PC-3 (cell line): ENCODE measurements at regions not wholly inside any gene's neighbourhood (a gene's known extent, or its start where the extent isn't known, plus 50 kb on each side); places are given as distances from the start of the nearest gene placed in this dataset.

Experiments used
- ATAC-seq: fragments of 200-7000 bp; cut with Tn5 transposase; 2 replicates; pipeline ENCODE4 v1.9.1; 2020; ENCODE audit warnings: mild to moderate bottlenecking, moderate library complexity
- BruUV-seq: library from RNA; stranded (reverse); fragments of 400-500 nt; replicated peaks from 2 replicates; lab custom pipeline; 2021; lab: Mats Ljungman, UMichigan
- CTCF ChIA-PET: fragments of 300-600 bp; sonication (Branson Sonifier 250); formaldehyde crosslinking; loops from one replicate; lab custom pipeline; 2022; ENCODE audit warnings: antibody characterized with exemption; lab: Charles Lee
- POLR2A ChIA-PET: fragments of 300-600 bp; sonication (Branson Sonifier 250); formaldehyde crosslinking; loops from one replicate; lab custom pipeline; 2022; ENCODE audit warnings: antibody characterized with exemption; ENCODE audit not compliant: unreplicated experiment; lab: Charles Lee
- DNase-seq: peaks from one replicate; pipeline ENCODE4 v3.0.0-alpha.2; 2015
- H2AFZ ChIP-seq: fragments of 300-600 bp; sonication (generic); 2 replicates; pipeline ENCODE4 v1.6.0; 2016; ENCODE audit warnings: antibody characterized with exemption, low read length
- H3F3A ChIP-seq: fragments of 300-600 bp; sonication (generic); one replicate; pipeline ENCODE4 v1.6.0; 2017; ENCODE audit warnings: antibody characterized with exemption, low read length, control low read depth, mild to moderate bottlenecking; ENCODE audit not compliant: unreplicated experiment
- H3K27ac ChIP-seq: fragments of 300-600 bp; sonication (generic); 2 replicates; pipeline ENCODE4 v1.5.1; 2016; ENCODE audit warnings: mild to moderate bottlenecking, low read length
- H3K27me3 ChIP-seq: fragments of 300-600 bp; sonication (generic); 2 replicates; pipeline ENCODE4 v1.6.1; 2016; ENCODE audit warnings: low read length, mixed read lengths
- H3K36me3 ChIP-seq: fragments of 300-600 bp; sonication (generic); 2 replicates; pipeline ENCODE4 v1.6.1; 2016; ENCODE audit warnings: low read depth, mixed run types, low read length, mixed read lengths
- H3K4me1 ChIP-seq: fragments of 300-600 bp; sonication (generic); 2 replicates; pipeline ENCODE4 v1.5.1; 2016; ENCODE audit warnings: low read length; ENCODE audit not compliant: insufficient read depth
- H3K4me2 ChIP-seq: fragments of 300-600 bp; sonication (generic); 2 replicates; pipeline ENCODE4 v1.6.0; 2016; ENCODE audit warnings: low read length
- H3K4me3 ChIP-seq: fragments of 300-600 bp; sonication (generic); 2 replicates; pipeline ENCODE4 v1.5.1; 2016; ENCODE audit warnings: mild to moderate bottlenecking, low read length, mixed read lengths
- H3K79me2 ChIP-seq: fragments of 300-600 bp; sonication (generic); 2 replicates; pipeline ENCODE4 v1.6.1; 2017; ENCODE audit warnings: low read length, mixed read lengths
- H3K9ac ChIP-seq: fragments of 300-600 bp; sonication (generic); 2 replicates; pipeline ENCODE4 v1.6.0; 2016; ENCODE audit warnings: mild to moderate bottlenecking, low read length
- H3K9me2 ChIP-seq: fragments of 300-600 bp; sonication (generic); replicated peaks from 2 replicates; pipeline ENCODE4 v1.6.1; 2016; ENCODE audit warnings: mixed run types, low read length, mixed read lengths
- H3K9me3 ChIP-seq: fragments of 300-600 bp; sonication (generic); 2 replicates; pipeline ENCODE4 v1.6.1; 2016; ENCODE audit warnings: low read length, mixed read lengths
- H4K20me1 ChIP-seq: fragments of 300-600 bp; sonication (generic); 2 replicates; pipeline ENCODE4 v1.6.1; 2016; ENCODE audit warnings: low read length, mixed read lengths
- EZH2 ChIP-seq: fragments of 300-600 bp; sonication (generic); IDR thresholded peaks from one replicate; pipeline ENCODE4 v1.6.1; 2017; ENCODE audit warnings: antibody characterized with exemption, mild to moderate bottlenecking, low read length; ENCODE audit not compliant: unreplicated experiment
- EZH2phosphoT487 ChIP-seq: fragments of 300-600 bp; sonication (generic); IDR thresholded peaks from 2 replicates; pipeline ENCODE4 v1.6.1; 2018; ENCODE audit warnings: mild to moderate bottlenecking, antibody characterized with exemption, low read length, borderline replicate concordance
- intact Hi-C: fragments of 100-400 bp; cut with micrococcal nuclease; formaldehyde crosslinking; loops from 2 replicates; pipeline ENCODE4 v1.9.0; 2023
- TF ChIP-seq, protein P1 (sequence below): fragments of 300-600 bp; sonication (generic); conservative IDR thresholded peaks from 2 replicates; pipeline ENCODE4 v1.5.1; 2017; ENCODE audit warnings: antibody characterized with exemption, low read depth, mild to moderate bottlenecking, low read length

DNA sequence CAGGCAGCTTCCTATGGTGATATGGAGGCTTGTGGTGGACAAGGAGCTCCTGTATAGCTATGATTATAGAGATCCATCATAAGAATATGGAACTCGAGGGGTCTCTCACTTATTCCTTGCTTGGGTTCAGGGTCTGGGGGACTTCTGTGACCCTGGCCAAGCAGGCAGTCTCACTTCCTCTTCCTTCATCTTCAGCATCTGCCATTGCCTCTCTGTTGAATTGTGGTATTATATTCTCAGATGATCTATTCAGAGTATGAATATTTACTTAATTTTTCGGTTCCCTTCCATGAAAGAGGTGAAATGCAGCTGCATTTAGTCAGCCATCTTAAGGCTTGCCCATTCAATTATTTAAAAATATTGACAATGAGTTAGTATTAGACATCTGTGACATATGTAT is 292.9 kb downstream of the SPIN4 start:
- Histone ChIP-seq H2AFZ (no peak overlapping the region), H3K36me3 (no peaks in the 10 kb centered on the region), H3K9me2 (no peaks in the 10 kb centered on the region), H3F3A (no peaks in the 10 kb centered on the region), H4K20me1 (no peaks in the 10 kb centered on the region), H3K27me3 (no peaks in the 10 kb centered on the region), H3K79me2 (no peaks in the 10 kb centered on the region), H3K27ac (no peak overlapping the region), H3K9me3 (no peaks in the 10 kb centered on the region), H3K4me1 (no peaks in the 10 kb centered on the region), H3K9ac (no peak overlapping the region), H3K4me2 (no peak overlapping the region), H3K4me3 (no peak overlapping the region)
- ATAC-seq, result no peak
- CTCF ChIA-PET, result no interaction called here
- intact Hi-C loops, result no loop called here
- BruUV-seq, result no TSS peak
- POLR2A ChIA-PET, result no interaction called here
- TF ChIP-seq, protein P1, sequence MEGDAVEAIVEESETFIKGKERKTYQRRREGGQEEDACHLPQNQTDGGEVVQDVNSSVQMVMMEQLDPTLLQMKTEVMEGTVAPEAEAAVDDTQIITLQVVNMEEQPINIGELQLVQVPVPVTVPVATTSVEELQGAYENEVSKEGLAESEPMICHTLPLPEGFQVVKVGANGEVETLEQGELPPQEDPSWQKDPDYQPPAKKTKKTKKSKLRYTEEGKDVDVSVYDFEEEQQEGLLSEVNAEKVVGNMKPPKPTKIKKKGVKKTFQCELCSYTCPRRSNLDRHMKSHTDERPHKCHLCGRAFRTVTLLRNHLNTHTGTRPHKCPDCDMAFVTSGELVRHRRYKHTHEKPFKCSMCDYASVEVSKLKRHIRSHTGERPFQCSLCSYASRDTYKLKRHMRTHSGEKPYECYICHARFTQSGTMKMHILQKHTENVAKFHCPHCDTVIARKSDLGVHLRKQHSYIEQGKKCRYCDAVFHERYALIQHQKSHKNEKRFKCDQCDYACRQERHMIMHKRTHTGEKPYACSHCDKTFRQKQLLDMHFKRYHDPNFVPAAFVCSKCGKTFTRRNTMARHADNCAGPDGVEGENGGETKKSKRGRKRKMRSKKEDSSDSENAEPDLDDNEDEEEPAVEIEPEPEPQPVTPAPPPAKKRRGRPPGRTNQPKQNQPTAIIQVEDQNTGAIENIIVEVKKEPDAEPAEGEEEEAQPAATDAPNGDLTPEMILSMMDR, result no peak
- no peak for TF ChIP-seq EZH2phosphoT487
- no peak for TF ChIP-seq EZH2
- no peak for DNase-seq

- no peaks in the 10 kb centered on the region for H3K9me3 ChIP-seq
- no peaks in the 10 kb centered on the region for H3K36me3 ChIP-seq
- H4K20me1 ChIP-seq, result no peaks in the 10 kb centered on the region
- H3K79me2 ChIP-seq, result no peaks in the 10 kb centered on the region
- DNase-seq (peak; percentile 37), ATAC-seq (peak; percentile 38; the same call in 1 of the 2 replicates)
- TF ChIP-seq EZH2 (no peak), EZH2phosphoT487 (no peak)
- TF ChIP-seq, protein P1, result peak; percentile 53
- CTCF ChIA-PET, result no interaction called here
- H3F3A ChIP-seq, result no peaks in the 10 kb centered on the region
- H3K4me2 ChIP-seq, result no peak overlapping the region
- no TSS peak for BruUV-seq
- H3K9me2 ChIP-seq, result no peaks in the 10 kb centered on the region
- no peaks in the 10 kb centered on the region for H3K4me1 ChIP-seq
- intact Hi-C loops, result no loop called here
- no peak overlapping the region for H2AFZ ChIP-seq
- H3K9ac ChIP-seq, result no peak overlapping the region
- H3K4me3 ChIP-seq, result no peak overlapping the region
- POLR2A ChIA-PET, result no interaction called here
- no peaks in the 10 kb centered on the region for H3K27me3 ChIP-seq
- no peak overlapping the region for H3K27ac ChIP-seq
These were observed 300.9 kb downstream of the SPIN4 start for GRCh38 chrX:63050225-63050624.

- CTCF ChIA-PET, result no interaction called here
- Histone ChIP-seq H3K4me3 (no peak overlapping the region), H3K27ac (no peak overlapping the region), H3K36me3 (no peaks in the 10 kb centered on the region), H3K79me2 (no peaks in the 10 kb centered on the region), H2AFZ (no peak overlapping the region), H3K27me3 (no peaks in the 10 kb centered on the region), H4K20me1 (no peaks in the 10 kb centered on the region), H3F3A (no peaks in the 10 kb centered on the region), H3K4me2 (no peak overlapping the region), H3K9me3 (no peaks in the 10 kb centered on the region), H3K9ac (no peak overlapping the region), H3K4me1 (no peaks in the 10 kb centered on the region), H3K9me2 (no peaks in the 10 kb centered on the region)
- POLR2A ChIA-PET, result no interaction called here
- BruUV-seq, result no TSS peak
- TF ChIP-seq EZH2, result no peak
- intact Hi-C loops, result no loop called here
- DNase-seq (no peak), ATAC-seq (no peak)
These were observed 318.3 kb downstream of the SPIN4 start for GRCh38 chrX:63032811-63033210.
